ENCODE measurements at regions not wholly inside any gene's neighbourhood (a gene's known extent, or its start where the extent isn't known, plus 50 kb on each side); places are given as distances from the start of the nearest gene placed in this dataset.
A peak's percentile ranks its signal among the peaks of the same experiment; 100 is the strongest.

DNA sequence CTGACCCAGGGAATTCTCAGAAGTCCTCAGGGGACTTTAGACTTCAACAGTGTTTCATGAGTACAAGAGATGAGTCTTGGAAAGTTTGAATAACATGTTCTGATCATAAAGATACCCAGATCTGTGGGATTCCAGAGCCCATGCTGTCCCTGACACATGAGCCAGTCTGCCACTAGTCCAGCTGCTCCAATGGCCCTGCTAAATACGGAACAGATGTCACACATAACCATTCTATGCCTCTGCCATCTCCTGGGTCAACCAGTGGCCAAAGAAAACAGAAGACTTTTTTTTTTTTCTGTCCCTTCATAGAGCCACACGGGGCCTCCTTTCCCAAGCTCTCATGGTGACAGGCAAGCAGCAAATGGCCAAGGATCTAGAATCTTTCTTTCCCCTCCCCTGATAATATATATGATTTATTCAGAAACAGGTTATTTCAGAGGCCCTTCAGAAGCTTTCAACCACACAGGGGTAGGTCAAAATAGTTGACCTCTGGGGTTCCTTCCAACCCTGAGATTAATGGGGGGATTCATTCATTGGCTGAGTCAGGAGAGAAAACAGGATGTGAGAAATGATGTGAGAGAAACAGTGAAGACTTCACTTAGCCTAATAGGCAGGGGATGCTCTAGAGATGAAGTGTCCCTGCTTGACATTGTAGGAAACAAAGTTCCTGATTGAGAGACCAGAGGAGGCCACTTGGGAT, 367.7 kb downstream of the CDK5RAP2 start:
- no peak for DNase-seq (ENCODE audit: low read depth)

GRCh38 chr9:120210274-120210673, 369.7 kb downstream of the CDK5RAP2 start:
- DNase-seq (ENCODE audit: low read depth) = no peak

- DNase-seq (ENCODE audit: low read depth) = no peak
Observed at GRCh38 chr9:120202856-120203654, 376.9 kb downstream of the CDK5RAP2 start.

- no peak for DNase-seq (ENCODE audit: low read depth)
Observed at GRCh38 chr9:120198027-120198426, 381.9 kb downstream of the CDK5RAP2 start.

DNA sequence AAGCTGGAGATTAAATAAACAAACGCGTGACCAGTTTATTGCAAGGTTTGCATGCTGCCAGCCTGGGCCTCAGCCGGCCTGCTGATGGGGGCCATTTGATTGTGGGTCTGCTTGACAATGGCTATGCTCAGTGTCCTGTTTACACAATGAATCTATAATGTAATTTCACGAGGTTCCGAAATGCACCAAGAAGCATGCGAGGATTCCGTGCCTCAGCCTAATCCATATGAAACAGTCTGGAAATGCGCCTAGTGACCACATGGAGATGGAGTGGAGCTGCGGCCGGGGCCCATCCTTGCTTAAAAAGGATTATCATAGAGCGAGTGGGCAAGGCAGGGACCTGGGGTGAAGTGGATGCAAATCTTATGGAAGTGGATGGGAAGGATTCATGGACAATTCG, 382.4 kb downstream of the CDK5RAP2 start:
- DNase-seq (ENCODE audit: low read depth) = no peak

- DNase-seq (ENCODE audit: low read depth) = no peak
Observed at GRCh38 chr9:120191141-120191540, 388.8 kb downstream of the CDK5RAP2 start.

GRCh38 chr9:120187758-120188157, 392.2 kb downstream of the CDK5RAP2 start:
- peak; percentile 30 for DNase-seq (ENCODE audit: low read depth)

GRCh38 chr9:120186276-120186675, 393.7 kb downstream of the CDK5RAP2 start:
- no peak for DNase-seq (ENCODE audit: low read depth)

- DNase-seq (ENCODE audit: low read depth) = no peak
Observed at GRCh38 chr9:120184266-120184665, 395.7 kb downstream of the CDK5RAP2 start.

GRCh38 chr9:120183615-120184014, 396.4 kb downstream of the CDK5RAP2 start:
- no peak for DNase-seq (ENCODE audit: low read depth)

GRCh38 chr9:120182011-120182410, 398.0 kb downstream of the CDK5RAP2 start:
- DNase-seq (ENCODE audit: low read depth) = no peak

DNA sequence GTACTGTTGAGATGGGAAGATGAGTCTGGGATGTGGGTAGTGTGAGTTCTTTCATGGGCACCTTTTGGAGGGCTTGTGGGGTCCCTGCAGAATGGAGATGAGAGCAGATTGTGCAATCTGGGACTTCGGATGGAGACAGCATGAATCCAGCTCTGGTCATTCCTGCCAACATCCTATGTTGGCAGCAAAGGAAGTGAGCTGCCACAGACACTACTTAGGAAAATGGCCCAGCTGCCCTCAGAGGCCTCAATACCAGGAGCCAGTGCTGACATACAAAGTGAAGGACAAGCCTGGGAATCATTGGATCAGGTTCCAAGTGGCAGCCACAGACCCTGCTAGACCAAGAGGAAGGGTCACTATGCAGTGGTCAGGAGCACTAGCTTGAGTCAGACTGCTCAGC, 402.8 kb downstream of the CDK5RAP2 start:
- DNase-seq (ENCODE audit: low read depth) = no peak

DNA sequence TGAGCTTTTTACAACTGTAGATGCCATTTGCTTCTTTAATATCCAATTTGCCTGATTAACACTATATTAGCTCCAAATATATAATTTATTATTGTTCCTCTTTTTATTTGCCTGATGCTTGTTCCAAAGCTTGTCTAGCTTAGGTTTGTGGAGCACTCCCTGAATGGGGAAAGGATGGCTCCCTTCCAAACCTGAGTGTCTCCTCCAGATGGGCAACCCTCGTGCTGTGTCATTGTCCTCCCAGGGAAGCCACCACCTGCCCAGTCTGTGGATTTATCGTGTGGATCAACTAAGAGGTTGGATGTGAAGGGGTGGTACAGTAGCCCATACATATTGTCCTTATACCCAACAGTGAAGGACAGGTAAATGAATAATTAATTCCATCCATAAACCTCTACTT, 404.9 kb downstream of the CDK5RAP2 start:
- no peak for DNase-seq (ENCODE audit: low read depth)

DNA sequence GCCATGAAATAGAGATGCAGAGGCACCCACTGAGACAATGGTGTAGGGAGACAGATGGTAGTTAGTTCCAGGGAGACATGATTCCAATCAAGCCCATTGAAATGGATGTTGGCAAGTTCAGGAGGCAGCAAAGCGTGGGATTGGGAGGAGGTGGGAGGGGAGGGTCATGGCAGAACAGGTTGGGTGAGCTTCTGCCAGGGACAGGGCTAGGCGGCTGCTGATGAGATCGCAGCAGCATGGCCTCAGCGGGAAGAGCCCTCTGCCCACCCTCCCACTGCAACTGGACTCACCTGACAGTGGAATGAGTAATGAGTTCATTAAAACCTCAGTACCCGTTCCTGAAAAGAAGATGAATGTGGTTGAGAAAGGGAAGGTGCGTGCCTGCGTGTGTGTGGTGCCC, 418.2 kb downstream of the CDK5RAP2 start:
- no peak for DNase-seq (ENCODE audit: low read depth)

DNA sequence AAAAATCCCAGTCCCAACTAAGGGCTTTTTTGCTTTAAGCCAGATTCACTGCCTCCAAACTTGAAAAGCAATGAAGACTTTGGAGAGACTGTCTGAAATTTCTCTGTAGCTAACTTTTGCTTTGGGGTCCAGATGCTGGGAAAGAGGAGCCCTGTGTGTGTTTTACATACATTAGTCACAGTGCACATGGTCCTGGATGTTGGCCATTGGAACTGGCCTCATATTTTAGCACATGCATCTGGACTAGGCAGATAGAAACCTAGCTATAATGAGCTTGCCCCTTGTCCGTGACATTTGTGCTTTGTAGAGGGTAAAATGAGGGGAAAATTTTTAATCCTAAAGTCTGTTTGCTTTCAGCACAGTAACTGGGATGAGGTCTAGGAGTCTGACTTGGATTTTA, 421.7 kb downstream of the CDK5RAP2 start:
- no peak for DNase-seq (ENCODE audit: low read depth)

DNA sequence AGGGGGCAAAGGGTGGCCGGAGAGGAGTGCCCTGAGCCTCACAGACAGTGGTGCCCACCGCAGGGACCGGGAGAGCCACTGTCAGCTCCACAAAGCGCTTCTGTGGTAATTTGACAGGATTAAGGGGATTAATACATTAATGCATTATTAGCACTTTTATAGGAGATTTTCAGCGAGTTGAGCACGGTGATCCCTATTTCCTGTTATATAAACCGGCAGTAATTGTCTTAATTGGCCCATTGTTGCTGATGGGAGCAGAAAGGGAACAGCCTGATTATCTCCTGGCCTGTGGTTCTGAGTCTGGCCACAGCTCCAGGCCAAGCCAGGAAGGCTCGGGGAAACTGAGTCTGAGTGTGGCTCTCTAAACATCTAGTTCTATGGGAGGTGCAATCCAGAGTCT, 423.6 kb downstream of the CDK5RAP2 start:
- no peak for DNase-seq (ENCODE audit: low read depth)

GRCh38 chr9:120153258-120153657, 426.7 kb downstream of the CDK5RAP2 start:
- no peak for DNase-seq (ENCODE audit: low read depth)

- DNase-seq (ENCODE audit: low read depth) = peak; percentile 16
Observed at GRCh38 chr9:120152295-120152694, 427.7 kb downstream of the CDK5RAP2 start.

DNA sequence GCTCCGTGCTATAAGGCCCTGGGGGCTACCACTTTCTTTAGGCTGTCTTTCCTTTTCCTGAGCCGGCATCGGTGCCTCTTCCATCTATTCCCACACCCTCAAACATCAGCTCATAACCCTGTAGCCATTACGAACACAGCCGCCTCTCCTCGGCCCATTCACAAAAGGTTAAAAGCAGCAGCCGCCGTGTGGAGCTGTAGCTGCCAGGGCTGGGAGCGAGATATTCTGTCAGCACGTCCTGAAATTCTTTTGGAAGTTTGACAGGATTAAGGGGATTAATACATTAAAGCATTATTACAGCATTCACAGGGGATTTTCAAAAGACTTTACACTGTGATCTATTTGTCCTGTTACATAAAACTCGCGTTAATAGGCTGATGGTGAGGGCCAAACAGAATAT, 428.2 kb downstream of the CDK5RAP2 start:
- DNase-seq (ENCODE audit: low read depth) = no peak

GRCh38 chr9:120151149-120151548, 428.8 kb downstream of the CDK5RAP2 start:
- DNase-seq (ENCODE audit: low read depth) = no peak

DNA sequence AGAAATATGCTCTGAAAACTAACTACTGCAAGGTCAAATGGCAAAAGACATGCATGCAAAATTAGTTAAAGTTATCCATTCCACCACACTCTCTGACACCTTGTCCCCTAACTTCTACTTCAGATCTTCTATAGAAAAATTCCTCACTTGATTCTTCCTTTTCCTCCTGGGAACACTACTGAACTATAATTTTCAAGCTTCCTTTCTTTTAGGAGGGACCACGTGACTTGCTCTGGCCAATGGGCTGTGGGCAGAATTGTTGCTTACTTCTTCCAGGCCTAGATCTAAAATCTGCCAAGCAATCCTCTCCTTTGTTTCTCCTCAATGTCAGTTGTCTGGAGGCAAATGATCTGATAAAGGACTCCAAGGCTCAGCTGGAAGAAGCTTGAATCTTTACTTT, 441.0 kb downstream of the CDK5RAP2 start:
- DNase-seq (ENCODE audit: low read depth) = no peak

GRCh38 chr9:120137186-120137840, 442.7 kb downstream of the CDK5RAP2 start:
- DNase-seq (ENCODE audit: low read depth) = no peak

DNA sequence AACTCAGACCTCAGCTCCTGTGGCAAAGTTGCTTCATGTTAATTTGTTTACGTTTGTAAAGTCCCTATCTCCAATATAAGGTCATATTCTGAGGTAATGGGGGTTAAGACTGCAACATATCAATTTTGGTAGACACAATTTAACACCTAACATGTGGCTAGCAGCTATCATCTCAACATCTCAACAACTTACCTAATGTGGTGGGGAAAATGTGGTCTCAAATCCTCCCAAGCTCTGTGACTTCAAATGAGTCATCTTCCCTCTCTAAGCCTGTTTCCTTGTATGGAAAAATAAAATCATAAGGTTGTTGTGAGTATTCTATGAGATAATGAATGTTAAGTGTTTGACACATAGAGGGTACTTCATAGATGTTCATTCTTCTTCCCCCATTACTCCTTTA, 443.3 kb downstream of the CDK5RAP2 start:
- peak; percentile 1 for DNase-seq (ENCODE audit: low read depth)

All from RPMI7951 (cell line).